Fibroblast of mammary gland (primary cell): ENCODE measurements at regions not wholly inside any gene's neighbourhood (a gene's known extent, or its start where the extent isn't known, plus 50 kb on each side); places are given as distances from the start of the nearest gene placed in this dataset.

ENCODE experiments used
- DNase-seq: peaks from one replicate; pipeline ENCODE4 v3.0.0-alpha.2; 2010; ENCODE audit warnings: low read depth
- H3K4me3 ChIP-seq: 2 replicates; pipeline ENCODE4 v1.5.1; 2011; ENCODE audit warnings: low read depth, mild to moderate bottlenecking, low read length, moderate library complexity; ENCODE audit not compliant: control insufficient read depth
- CTCF ChIP-seq: conservative IDR thresholded peaks from 2 replicates; pipeline ENCODE4 v1.5.1; 2011; ENCODE audit warnings: low read depth, low read length, inconsistent platforms; ENCODE audit not compliant: control insufficient read depth, insufficient read depth

- TF ChIP-seq CTCF = no peak
- H3K4me3 ChIP-seq = no peak overlapping the region
- DNase-seq = no peak
These were observed 323.9 kb downstream of the GALR1 start for GRCh38 chr18:77573571-77573970.

- no peak for DNase-seq
- no peak overlapping the region for H3K4me3 ChIP-seq
- no peak for TF ChIP-seq CTCF
These were observed 341.4 kb downstream of the GALR1 start for GRCh38 chr18:77590943-77591515.

GRCh38 chr18:77597726-77598125 lies 348.1 kb downstream of the GALR1 start:
- DNase-seq = peak; percentile 41
- no peak for TF ChIP-seq CTCF
- H3K4me3 ChIP-seq = no peak overlapping the region

- no peak overlapping the region for H3K4me3 ChIP-seq
- TF ChIP-seq CTCF = no peak
- no peak for DNase-seq
These were observed 351.0 kb downstream of the GALR1 start for GRCh38 chr18:77600674-77601073.

- no peak overlapping the region for H3K4me3 ChIP-seq
- no peak for DNase-seq
- TF ChIP-seq CTCF = no peak
These were observed 351.9 kb downstream of the GALR1 start for GRCh38 chr18:77601567-77601966.

- H3K4me3 ChIP-seq = no peak overlapping the region
- no peak for DNase-seq
- no peak for TF ChIP-seq CTCF
These were observed 357.4 kb downstream of the GALR1 start for GRCh38 chr18:77607087-77607486.

GRCh38 chr18:77608807-77609206 lies 359.2 kb downstream of the GALR1 start:
- no peak for TF ChIP-seq CTCF
- no peak for DNase-seq
- H3K4me3 ChIP-seq = no peak overlapping the region
